Caco-2 (cell line): ENCODE measurements at regions not wholly inside any gene's neighbourhood (a gene's known extent, or its start where the extent isn't known, plus 50 kb on each side); places are given as distances from the start of the nearest gene placed in this dataset.
A peak's percentile ranks its signal among the peaks of the same experiment; 100 is the strongest.

Experiments
- BruUV-seq: library from RNA; stranded (reverse); fragments of 400-500 nt; replicated peaks from 2 replicates; lab custom pipeline; 2021; lab: Mats Ljungman, UMichigan
- CTCF ChIA-PET: fragments of 300-600 bp; sonication (Branson Sonifier 250); formaldehyde crosslinking; loops from one replicate; lab custom pipeline; 2022; ENCODE audit warnings: antibody characterized with exemption; lab: Charles Lee
- POLR2A ChIA-PET: fragments of 300-600 bp; sonication (Branson Sonifier 250); formaldehyde crosslinking; loops from one replicate; lab custom pipeline; 2022; ENCODE audit warnings: antibody characterized with exemption; lab: Charles Lee
- DNase-seq, 2 experiments: peaks; one replicate each; pipeline versions ENCODE4 v3.0.0 to v3.0.0-alpha.2; 2020 to 2022
- H3K27me3 ChIP-seq: replicated peaks from 2 replicates; pipeline ENCODE4 v1.6.0; 2011; ENCODE audit warnings: low read length; ENCODE audit not compliant: control insufficient read depth, insufficient read depth
- H3K36me3 ChIP-seq: 2 replicates; pipeline ENCODE4 v1.5.1; 2011; ENCODE audit warnings: low read length; ENCODE audit not compliant: control insufficient read depth, insufficient read depth
- H3K4me1 ChIP-seq: fragments of 250-450 bp; sonication (Bioruptor Pico); 2 replicates; pipeline ENCODE4 v1.5.1; 2020; ENCODE audit warnings: mild to moderate bottlenecking
- H3K4me3 ChIP-seq: 2 replicates; pipeline ENCODE4 v1.5.1; 2011; ENCODE audit warnings: low read depth, mild to moderate bottlenecking, control low read depth, low read length
- H3K9me3 ChIP-seq: fragments of 250-450 bp; sonication (Bioruptor Pico); 2 replicates; pipeline ENCODE4 v1.5.1; 2020; ENCODE audit warnings: mild to moderate bottlenecking, moderate library complexity
- H3K27ac Mint-ChIP-seq: one replicate; pipeline ENCODE4 v1.8.0; 2022; ENCODE audit warnings: mixed read lengths; ENCODE audit not compliant: unreplicated experiment
- H3K27me3 Mint-ChIP-seq: one replicate; pipeline ENCODE4 v1.8.0; 2022; ENCODE audit warnings: mixed read lengths; ENCODE audit not compliant: insufficient read depth, unreplicated experiment
- H3K36me3 Mint-ChIP-seq: one replicate; pipeline ENCODE4 v1.8.0; 2022; ENCODE audit warnings: mild to moderate bottlenecking, mixed read lengths; ENCODE audit not compliant: insufficient read depth, unreplicated experiment
- H3K4me1 Mint-ChIP-seq: one replicate; pipeline ENCODE4 v1.8.0; 2022; ENCODE audit warnings: low read depth, mixed read lengths; ENCODE audit not compliant: unreplicated experiment
- H3K4me3 Mint-ChIP-seq: one replicate; pipeline ENCODE4 v1.8.0; 2022; ENCODE audit warnings: mild to moderate bottlenecking, moderate library complexity, mixed read lengths; ENCODE audit not compliant: unreplicated experiment
- H3K9me3 Mint-ChIP-seq: one replicate; pipeline ENCODE4 v1.8.0; 2022; ENCODE audit warnings: mixed read lengths; ENCODE audit not compliant: unreplicated experiment
- CTCF ChIP-seq, 2 experiments: fragments of 200-600 bp in 1 of 2; IDR thresholded peaks; 1 replicate in 1 of 2; 2 replicates in 1 of 2; pipeline versions ENCODE4 v1.5.1 to v1.8.0; 2011 to 2022; ENCODE audit warnings: antibody characterized with exemption in 1 of 2, control low read depth in 1 of 2, inconsistent platforms in 1 of 2, low read depth in 1 of 2, low read length in 1 of 2, mild to moderate bottlenecking in 1 of 2, moderate library complexity in 1 of 2; ENCODE audit not compliant: insufficient read depth in 1 of 2, severe bottlenecking in 1 of 2, unreplicated experiment in 1 of 2
- intact Hi-C: fragments of 100-400 bp; cut with micrococcal nuclease; formaldehyde crosslinking; loops from one replicate; pipeline ENCODE4 v1.10.0; 2022; ENCODE audit not compliant: unreplicated experiment

- Mint-ChIP-seq H3K27me3 (no peaks in the 10 kb centered on the region), H3K36me3 (no peaks in the 10 kb centered on the region), H3K27ac (no peak overlapping the region), H3K4me3 (no peak overlapping the region), H3K4me1 (peaks cover 6% of the 10 kb centered on the region), H3K9me3 (no peaks in the 10 kb centered on the region)
- Histone ChIP-seq H3K9me3 (no peaks in the 10 kb centered on the region), H3K36me3 (no peaks in the 10 kb centered on the region), H3K4me3 (no peak overlapping the region), H3K4me1 (peaks cover 7% of the 10 kb centered on the region; the same call in 1 of the 2 replicates), H3K27me3 (no peaks in the 10 kb centered on the region)
- DNase-seq: no peak
- CTCF ChIA-PET: no interaction called here
- intact Hi-C loops: no loop called here
- no TSS peak for BruUV-seq
- POLR2A ChIA-PET: no interaction called here
- TF ChIP-seq CTCF (IDR thresholded peaks at IDR 0.05; ENCODE audit: insufficient read depth in 1 of 2, low read depth in 1 of 2, low read length in 1 of 2, severe bottlenecking in 1 of 2, unreplicated experiment in 1 of 2): no peak
Measured at GRCh38 chr16:54647725-54648221, 282.9 kb upstream of the IRX5 start.

- H3K27me3 Mint-ChIP-seq: no peaks in the 10 kb centered on the region
- H3K4me3 ChIP-seq: no peak overlapping the region
- no peak overlapping the region for H3K4me3 Mint-ChIP-seq
- peaks cover 6% of the 10 kb centered on the region for H3K4me1 Mint-ChIP-seq
- CTCF ChIA-PET: no interaction called here
- H3K27me3 ChIP-seq: no peaks in the 10 kb centered on the region
- H3K36me3 ChIP-seq: no peaks in the 10 kb centered on the region
- H3K27ac Mint-ChIP-seq: no peak overlapping the region
- no peaks in the 10 kb centered on the region for H3K36me3 Mint-ChIP-seq
- no peak for DNase-seq
- POLR2A ChIA-PET: no interaction called here
- TF ChIP-seq CTCF (IDR thresholded peaks at IDR 0.05; ENCODE audit: insufficient read depth in 1 of 2, low read depth in 1 of 2, low read length in 1 of 2, severe bottlenecking in 1 of 2, unreplicated experiment in 1 of 2): no peak
- peaks cover 7% of the 10 kb centered on the region; the same call in 1 of the 2 replicates for H3K4me1 ChIP-seq
- intact Hi-C loops: no loop called here
- no TSS peak for BruUV-seq
- H3K9me3 Mint-ChIP-seq: peaks cover 5% of the 10 kb centered on the region
- H3K9me3 ChIP-seq: no peaks in the 10 kb centered on the region
Measured at GRCh38 chr16:54647216-54647615, 283.4 kb upstream of the IRX5 start.

- POLR2A ChIA-PET: no interaction called here
- Mint-ChIP-seq H3K4me3 (no peak overlapping the region), H3K9me3 (peaks cover 19% of the 10 kb centered on the region), H3K36me3 (no peaks in the 10 kb centered on the region), H3K4me1 (peaks cover 6% of the 10 kb centered on the region), H3K27me3 (no peaks in the 10 kb centered on the region), H3K27ac (no peak overlapping the region)
- intact Hi-C loops: loop anchor here (1.0 kb wide), 1 partner anchor 16 kb away; no protein-coding TSS in a partner anchor
- no peak for TF ChIP-seq CTCF (IDR thresholded peaks at IDR 0.05; ENCODE audit: insufficient read depth in 1 of 2, low read depth in 1 of 2, low read length in 1 of 2, severe bottlenecking in 1 of 2, unreplicated experiment in 1 of 2)
- no peaks in the 10 kb centered on the region for H3K36me3 ChIP-seq
- H3K27me3 ChIP-seq: no peaks in the 10 kb centered on the region
- peaks cover 7% of the 10 kb centered on the region; the same call in 1 of the 2 replicates for H3K4me1 ChIP-seq
- DNase-seq: peak in 1 of 2 experiments; percentile 36
- no TSS peak for BruUV-seq
- CTCF ChIA-PET: no interaction called here
- H3K4me3 ChIP-seq: no peak overlapping the region
- H3K9me3 ChIP-seq: no peaks in the 10 kb centered on the region
Measured at GRCh38 chr16:54645345-54645744, 285.3 kb upstream of the IRX5 start.
